GM21528 (cell line): ENCODE measurements at regions not wholly inside any gene's neighbourhood (a gene's known extent, or its start where the extent isn't known, plus 50 kb on each side); places are given as distances from the start of the nearest gene placed in this dataset.

Source experiments
- ATAC-seq: cut with Tn5 transposase; IDR thresholded peaks from one replicate; pipeline ENCODE4 v1.9.1; 2021; ENCODE audit warnings: mild to moderate bottlenecking, moderate library complexity; ENCODE audit not compliant: unreplicated experiment, low FRiP score

GRCh38 chr17:72485596-72485995, 364.8 kb downstream of the SOX9 start:
- ATAC-seq = no peak

GRCh38 chr17:72486806-72487205, 366.0 kb downstream of the SOX9 start:
- no peak for ATAC-seq

GRCh38 chr17:72487731-72488494, 367.1 kb downstream of the SOX9 start:
- no peak for ATAC-seq

- ATAC-seq = no peak
Observed at GRCh38 chr17:72488555-72489271, 367.9 kb downstream of the SOX9 start.

- ATAC-seq = no peak
Observed at GRCh38 chr17:72489272-72489641, 368.4 kb downstream of the SOX9 start.

GRCh38 chr17:72491102-72491501, 370.3 kb downstream of the SOX9 start:
- no peak for ATAC-seq

GRCh38 chr17:72492494-72492893, 371.7 kb downstream of the SOX9 start:
- no peak for ATAC-seq

- ATAC-seq = no peak
Observed at GRCh38 chr17:72492941-72493340, 372.1 kb downstream of the SOX9 start.

- no peak for ATAC-seq
Observed at GRCh38 chr17:72494566-72494965, 373.7 kb downstream of the SOX9 start.

- ATAC-seq = no peak
Observed at GRCh38 chr17:72496461-72496860, 375.6 kb downstream of the SOX9 start.

- ATAC-seq = no peak
Observed at GRCh38 chr17:72497915-72498314, 377.1 kb downstream of the SOX9 start.

GRCh38 chr17:72498364-72499210, 377.8 kb downstream of the SOX9 start:
- no peak for ATAC-seq

GRCh38 chr17:72501404-72502370, 380.9 kb downstream of the SOX9 start:
- ATAC-seq = no peak

GRCh38 chr17:72502371-72503341, 381.8 kb downstream of the SOX9 start:
- no peak for ATAC-seq

GRCh38 chr17:72503556-72503955, 382.7 kb downstream of the SOX9 start:
- no peak for ATAC-seq

- no peak for ATAC-seq
Observed at GRCh38 chr17:72504783-72505182, 384.0 kb downstream of the SOX9 start.

GRCh38 chr17:72506773-72507172, 386.0 kb downstream of the SOX9 start:
- no peak for ATAC-seq

GRCh38 chr17:72507370-72507769, 386.6 kb downstream of the SOX9 start:
- no peak for ATAC-seq
